Skeletal muscle satellite cell (primary cell): ENCODE measurements at regions not wholly inside any gene's neighbourhood (a gene's known extent, or its start where the extent isn't known, plus 50 kb on each side); places are given as distances from the start of the nearest gene placed in this dataset.

Source experiments
- H3K27me3 ChIP-seq: 2 replicates; pipeline ENCODE4 v1.7.0; 2013; ENCODE audit warnings: low read length; ENCODE audit not compliant: control insufficient read depth, insufficient read depth
- H3K36me3 ChIP-seq: 2 replicates; pipeline ENCODE4 v1.7.0; 2013; ENCODE audit warnings: mild to moderate bottlenecking, control low read depth, low read length; ENCODE audit not compliant: insufficient read depth
- H3K4me1 ChIP-seq: 2 replicates; pipeline ENCODE4 v1.7.0; 2013; ENCODE audit warnings: low read length; ENCODE audit not compliant: control insufficient read depth, insufficient read depth
- H3K4me2 ChIP-seq: 2 replicates; pipeline ENCODE4 v1.7.0; 2013; ENCODE audit warnings: mild to moderate bottlenecking, low read length
- H3K4me3 ChIP-seq: 2 replicates; pipeline ENCODE4 v1.7.0; 2013; ENCODE audit warnings: low read length
- H3K9ac ChIP-seq: 2 replicates; pipeline ENCODE4 v1.7.0; 2013; ENCODE audit warnings: mild to moderate bottlenecking, low read depth, low read length, moderate library complexity
- H3K9me3 ChIP-seq: replicated peaks from 2 replicates; pipeline ENCODE4 v1.7.0; 2013; ENCODE audit warnings: mild to moderate bottlenecking, control low read depth, low read length

- H3K36me3 ChIP-seq, result no peaks in the 10 kb centered on the region
- H3K4me3 ChIP-seq, result no peak overlapping the region
- peaks cover 5% of the 10 kb centered on the region for H3K27me3 ChIP-seq
- no peak overlapping the region for H3K4me2 ChIP-seq
- H3K9ac ChIP-seq, result no peak overlapping the region
- H3K9me3 ChIP-seq, result no peaks in the 10 kb centered on the region
- no peaks in the 10 kb centered on the region for H3K4me1 ChIP-seq
Measured at GRCh38 chr16:55035956-55036355, 105.3 kb downstream of the IRX5 start.

GRCh38 chr16:55036371-55036821 is 105.7 kb downstream of the IRX5 start:
- Histone ChIP-seq H3K9ac (no peak overlapping the region), H3K4me1 (no peaks in the 10 kb centered on the region), H3K4me2 (no peak overlapping the region), H3K9me3 (no peaks in the 10 kb centered on the region), H3K27me3 (peaks cover 5% of the 10 kb centered on the region), H3K4me3 (no peak overlapping the region), H3K36me3 (no peaks in the 10 kb centered on the region)

DNA sequence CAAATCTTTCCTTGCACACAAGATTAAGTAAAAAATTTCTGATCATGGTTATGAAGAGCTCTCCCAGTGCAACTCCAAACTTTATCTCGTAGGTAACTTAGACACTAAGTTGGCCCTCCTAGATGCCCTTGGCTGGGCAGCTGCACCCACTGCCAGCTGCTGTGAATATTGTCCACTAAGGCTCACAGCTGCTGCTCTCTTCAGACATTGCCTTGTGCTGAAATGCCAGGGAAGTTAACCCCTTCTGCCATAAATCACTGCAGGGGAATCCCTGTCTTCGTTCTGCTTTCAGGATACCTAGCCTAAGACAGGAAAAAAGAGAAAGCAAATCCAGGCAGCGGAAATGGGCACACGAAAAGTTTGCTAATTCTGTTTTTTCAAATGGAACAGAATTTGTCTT is 106.4 kb downstream of the IRX5 start:
- Histone ChIP-seq H3K36me3 (no peaks in the 10 kb centered on the region), H3K27me3 (peaks cover 5% of the 10 kb centered on the region), H3K4me1 (no peaks in the 10 kb centered on the region), H3K9me3 (no peaks in the 10 kb centered on the region), H3K4me3 (no peak overlapping the region), H3K4me2 (no peak overlapping the region), H3K9ac (no peak overlapping the region)

DNA sequence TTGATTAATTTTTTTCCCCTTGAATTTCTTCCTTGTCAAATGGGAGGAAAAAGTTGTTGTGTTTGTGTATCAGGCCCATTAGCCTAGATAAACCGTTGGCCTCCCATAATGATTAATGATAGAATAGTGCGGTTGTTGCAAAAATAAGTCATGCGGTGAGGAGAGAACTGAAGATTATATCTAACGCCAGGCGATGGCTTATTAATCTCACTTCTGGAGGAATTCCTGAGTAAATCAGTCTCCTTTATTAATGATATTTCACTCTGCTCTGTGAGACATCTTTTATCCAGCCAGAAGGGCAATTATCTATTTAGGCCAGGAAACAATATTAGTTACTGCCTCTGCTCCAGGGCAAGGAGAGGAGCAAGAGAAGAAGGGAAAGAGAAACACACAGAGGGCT is 107.3 kb downstream of the IRX5 start:
- Histone ChIP-seq H3K9ac (no peak overlapping the region), H3K4me1 (no peaks in the 10 kb centered on the region), H3K9me3 (no peaks in the 10 kb centered on the region), H3K27me3 (peaks cover 5% of the 10 kb centered on the region), H3K4me3 (no peak overlapping the region), H3K36me3 (no peaks in the 10 kb centered on the region), H3K4me2 (no peak overlapping the region)

GRCh38 chr16:55039042-55039441 is 108.4 kb downstream of the IRX5 start:
- no peaks in the 10 kb centered on the region for H3K9me3 ChIP-seq
- H3K4me2 ChIP-seq, result no peak overlapping the region
- H3K4me1 ChIP-seq, result no peaks in the 10 kb centered on the region
- peaks cover 5% of the 10 kb centered on the region for H3K27me3 ChIP-seq
- H3K4me3 ChIP-seq, result no peak overlapping the region
- H3K9ac ChIP-seq, result no peak overlapping the region
- no peaks in the 10 kb centered on the region for H3K36me3 ChIP-seq

DNA sequence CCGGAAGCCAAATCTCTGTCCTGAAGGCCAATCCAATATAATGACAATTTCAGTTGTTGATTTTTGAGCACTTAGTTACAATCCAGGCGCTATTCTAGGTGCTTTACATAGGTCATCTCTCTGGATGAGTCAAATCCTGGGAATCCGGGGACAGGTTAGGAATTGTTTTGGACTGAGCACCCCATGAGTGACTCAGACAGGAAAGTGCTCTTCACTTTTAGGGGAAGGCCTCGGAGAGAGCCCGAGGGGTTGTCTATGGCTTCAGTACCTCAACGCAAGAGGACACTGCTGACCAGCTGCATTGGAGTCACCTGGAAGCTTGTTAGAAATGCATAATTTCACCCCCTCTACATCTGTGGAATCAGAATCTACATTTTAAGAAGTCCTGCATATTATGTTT is 108.8 kb downstream of the IRX5 start:
- no peak overlapping the region for H3K9ac ChIP-seq
- H3K27me3 ChIP-seq, result peaks cover 7% of the 10 kb centered on the region
- no peak overlapping the region for H3K4me2 ChIP-seq
- no peaks in the 10 kb centered on the region for H3K36me3 ChIP-seq
- H3K4me3 ChIP-seq, result no peak overlapping the region
- no peaks in the 10 kb centered on the region for H3K4me1 ChIP-seq
- H3K9me3 ChIP-seq, result no peaks in the 10 kb centered on the region

DNA sequence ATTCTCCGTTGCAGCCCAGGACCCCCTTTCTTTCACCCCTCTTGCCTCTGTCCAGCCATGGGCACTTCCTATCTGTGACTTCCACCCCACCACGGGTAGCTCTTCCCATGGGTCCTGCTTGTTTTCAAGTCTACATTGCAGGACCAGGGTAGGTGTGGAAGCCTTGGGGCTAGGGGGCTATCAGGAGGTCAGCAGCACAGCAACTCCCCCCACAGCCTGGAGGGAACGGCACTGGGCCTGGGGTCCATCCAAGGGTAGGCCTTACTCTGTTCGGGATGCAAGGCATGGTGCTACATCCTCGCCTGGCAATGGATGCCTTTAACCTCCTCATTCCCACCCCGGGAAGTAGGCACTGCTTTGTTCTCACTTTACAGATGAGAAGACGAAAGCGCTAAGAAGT is 109.3 kb downstream of the IRX5 start:
- Histone ChIP-seq H3K9ac (no peak overlapping the region), H3K4me2 (no peak overlapping the region), H3K27me3 (peaks cover 11% of the 10 kb centered on the region), H3K4me3 (no peak overlapping the region), H3K36me3 (no peaks in the 10 kb centered on the region), H3K4me1 (no peaks in the 10 kb centered on the region), H3K9me3 (no peaks in the 10 kb centered on the region)

- H3K9ac ChIP-seq, result no peak overlapping the region
- H3K36me3 ChIP-seq, result no peaks in the 10 kb centered on the region
- H3K4me1 ChIP-seq, result no peaks in the 10 kb centered on the region
- H3K4me2 ChIP-seq, result no peak overlapping the region
- H3K4me3 ChIP-seq, result no peak overlapping the region
- H3K27me3 ChIP-seq, result peaks cover 14% of the 10 kb centered on the region
- no peaks in the 10 kb centered on the region for H3K9me3 ChIP-seq
Measured at GRCh38 chr16:55040366-55041086, 109.9 kb downstream of the IRX5 start.

GRCh38 chr16:55041540-55042234 is 111.0 kb downstream of the IRX5 start:
- H3K4me3 ChIP-seq, result no peak overlapping the region
- H3K27me3 ChIP-seq, result peaks cover 15% of the 10 kb centered on the region
- H3K4me1 ChIP-seq, result no peaks in the 10 kb centered on the region
- H3K9ac ChIP-seq, result no peak overlapping the region
- H3K36me3 ChIP-seq, result no peaks in the 10 kb centered on the region
- H3K9me3 ChIP-seq, result no peaks in the 10 kb centered on the region
- H3K4me2 ChIP-seq, result no peak overlapping the region

DNA sequence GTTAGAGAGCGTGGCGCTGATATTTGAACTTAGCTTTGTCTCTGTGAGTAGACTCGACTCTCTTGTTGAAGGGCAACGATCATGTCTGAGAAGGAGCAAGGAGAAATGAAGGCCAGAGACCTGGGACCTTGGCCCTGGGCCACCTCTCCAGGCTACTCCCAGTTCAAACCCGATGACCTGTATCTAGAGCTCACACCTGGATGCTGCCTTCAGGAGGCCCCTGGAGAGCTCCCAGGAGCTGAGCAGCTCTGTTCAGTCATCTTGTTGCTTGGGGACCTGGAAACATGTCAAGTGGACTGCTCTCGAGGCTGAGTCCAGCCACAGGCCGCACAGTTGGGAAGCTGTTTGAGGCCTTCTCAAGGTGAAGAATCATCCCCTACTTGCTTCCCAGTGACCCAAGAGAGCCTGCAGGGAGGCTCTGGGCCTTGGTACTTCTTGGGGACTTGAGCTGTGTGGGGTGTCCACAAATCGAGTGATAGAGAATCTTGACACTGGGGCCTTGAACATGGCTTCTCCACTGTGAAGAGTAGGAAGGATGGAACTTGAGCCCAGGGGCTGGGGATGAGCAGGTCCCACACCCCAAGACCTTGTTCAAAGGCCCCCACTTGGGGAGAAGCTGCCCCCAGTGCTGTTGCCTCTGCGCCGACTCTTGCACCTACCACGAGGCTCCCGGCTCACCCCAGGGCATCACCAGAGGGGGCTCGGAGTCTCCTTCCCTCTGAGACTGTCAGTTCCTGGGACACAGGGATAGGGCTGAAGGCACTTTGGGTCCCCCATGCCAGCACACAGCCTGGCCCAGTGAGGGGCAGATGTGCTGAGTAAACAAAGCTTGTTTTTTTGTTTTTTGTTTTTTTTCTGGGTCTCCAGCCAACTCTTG is 112.1 kb downstream of the IRX5 start:
- Histone ChIP-seq H3K4me3 (no peak overlapping the region), H3K9me3 (no peaks in the 10 kb centered on the region), H3K4me1 (no peaks in the 10 kb centered on the region)

GRCh38 chr16:55043499-55043898 is 112.8 kb downstream of the IRX5 start:
- Histone ChIP-seq H3K9ac (no peak overlapping the region), H3K36me3 (no peaks in the 10 kb centered on the region), H3K4me3 (no peak overlapping the region), H3K4me2 (no peak overlapping the region), H3K9me3 (no peaks in the 10 kb centered on the region), H3K4me1 (no peaks in the 10 kb centered on the region), H3K27me3 (peaks cover 10% of the 10 kb centered on the region)

More for the DNA sequence above, 112.1 kb downstream of the IRX5 start:
- H3K27me3 ChIP-seq, result peaks cover 15% of the 10 kb centered on the region
- no peak overlapping the region for H3K4me2 ChIP-seq
- H3K9ac ChIP-seq, result no peak overlapping the region
- no peaks in the 10 kb centered on the region for H3K36me3 ChIP-seq
